SK-N-SH (cell line): ENCODE measurements at regions not wholly inside any gene's neighbourhood (a gene's known extent, or its start where the extent isn't known, plus 50 kb on each side); places are given as distances from the start of the nearest gene placed in this dataset.

Source experiments
- CHD2 ChIP-seq: fragments of 150-350 bp; IDR thresholded peaks from 2 replicates; pipeline ENCODE4 v1.6.1; 2018; ENCODE audit warnings: low read length; ENCODE audit not compliant: partially characterized antibody
- CTCF ChIP-seq: fragments of 200-600 bp; sonication (generic); IDR thresholded peaks from 2 replicates; pipeline ENCODE4 v1.6.1; 2017; ENCODE audit warnings: antibody characterized with exemption, mild to moderate bottlenecking, moderate library complexity
- EP300 ChIP-seq, 2 experiments: IDR thresholded peaks; 2 replicates each; pipeline versions ENCODE4 v1.4.0 to v1.6.1; 2012; ENCODE audit warnings: borderline replicate concordance in 1 of 2, low read depth in 1 of 2, low read length in 1 of 2
- IRF3 ChIP-seq: fragments of 150-350 bp; IDR thresholded peaks from 2 replicates; pipeline ENCODE4 v1.6.1; 2016; ENCODE audit warnings: mild to moderate bottlenecking, low read depth, low read length
- RCOR1 ChIP-seq: fragments of 150-350 bp; IDR thresholded peaks from 2 replicates; pipeline ENCODE4 v1.6.1; 2017; ENCODE audit warnings: antibody characterized with exemption, low read length
- SIN3A ChIP-seq: IDR thresholded peaks from 2 replicates; pipeline ENCODE4 v1.6.1; 2012; ENCODE audit warnings: low read depth, mild to moderate bottlenecking, low read length, moderate library complexity, borderline replicate concordance
- TEAD4 ChIP-seq: IDR thresholded peaks from 2 replicates; pipeline ENCODE4 v1.4.0; 2012; ENCODE audit warnings: mild to moderate bottlenecking, borderline replicate concordance; ENCODE audit not compliant: insufficient read depth
- TF ChIP-seq, protein P1 (sequence below): IDR thresholded peaks from 2 replicates; pipeline ENCODE4 v1.4.0; 2012; ENCODE audit warnings: low read depth, borderline replicate concordance

GRCh38 chr9:81530310-81530810 is 159.0 kb downstream of the TLE1 start:
- TF ChIP-seq TEAD4 (no peak), RCOR1 (no peak), IRF3 (no peak), CHD2 (no peak), EP300 (IDR thresholded peaks at IDR 0.05; ENCODE audit: borderline replicate concordance in 1 of 2, low read depth in 1 of 2, low read length in 1 of 2) (no peak), CTCF (no peak), SIN3A (no peak)
- TF ChIP-seq, protein P1, sequence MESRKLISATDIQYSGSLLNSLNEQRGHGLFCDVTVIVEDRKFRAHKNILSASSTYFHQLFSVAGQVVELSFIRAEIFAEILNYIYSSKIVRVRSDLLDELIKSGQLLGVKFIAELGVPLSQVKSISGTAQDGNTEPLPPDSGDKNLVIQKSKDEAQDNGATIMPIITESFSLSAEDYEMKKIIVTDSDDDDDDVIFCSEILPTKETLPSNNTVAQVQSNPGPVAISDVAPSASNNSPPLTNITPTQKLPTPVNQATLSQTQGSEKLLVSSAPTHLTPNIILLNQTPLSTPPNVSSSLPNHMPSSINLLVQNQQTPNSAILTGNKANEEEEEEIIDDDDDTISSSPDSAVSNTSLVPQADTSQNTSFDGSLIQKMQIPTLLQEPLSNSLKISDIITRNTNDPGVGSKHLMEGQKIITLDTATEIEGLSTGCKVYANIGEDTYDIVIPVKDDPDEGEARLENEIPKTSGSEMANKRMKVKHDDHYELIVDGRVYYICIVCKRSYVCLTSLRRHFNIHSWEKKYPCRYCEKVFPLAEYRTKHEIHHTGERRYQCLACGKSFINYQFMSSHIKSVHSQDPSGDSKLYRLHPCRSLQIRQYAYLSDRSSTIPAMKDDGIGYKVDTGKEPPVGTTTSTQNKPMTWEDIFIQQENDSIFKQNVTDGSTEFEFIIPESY: no peak
